ENCODE measurements at regions not wholly inside any gene's neighbourhood (a gene's known extent, or its start where the extent isn't known, plus 50 kb on each side); places are given as distances from the start of the nearest gene placed in this dataset.
A peak's percentile ranks its signal among the peaks of the same experiment; 100 is the strongest.

DNA sequence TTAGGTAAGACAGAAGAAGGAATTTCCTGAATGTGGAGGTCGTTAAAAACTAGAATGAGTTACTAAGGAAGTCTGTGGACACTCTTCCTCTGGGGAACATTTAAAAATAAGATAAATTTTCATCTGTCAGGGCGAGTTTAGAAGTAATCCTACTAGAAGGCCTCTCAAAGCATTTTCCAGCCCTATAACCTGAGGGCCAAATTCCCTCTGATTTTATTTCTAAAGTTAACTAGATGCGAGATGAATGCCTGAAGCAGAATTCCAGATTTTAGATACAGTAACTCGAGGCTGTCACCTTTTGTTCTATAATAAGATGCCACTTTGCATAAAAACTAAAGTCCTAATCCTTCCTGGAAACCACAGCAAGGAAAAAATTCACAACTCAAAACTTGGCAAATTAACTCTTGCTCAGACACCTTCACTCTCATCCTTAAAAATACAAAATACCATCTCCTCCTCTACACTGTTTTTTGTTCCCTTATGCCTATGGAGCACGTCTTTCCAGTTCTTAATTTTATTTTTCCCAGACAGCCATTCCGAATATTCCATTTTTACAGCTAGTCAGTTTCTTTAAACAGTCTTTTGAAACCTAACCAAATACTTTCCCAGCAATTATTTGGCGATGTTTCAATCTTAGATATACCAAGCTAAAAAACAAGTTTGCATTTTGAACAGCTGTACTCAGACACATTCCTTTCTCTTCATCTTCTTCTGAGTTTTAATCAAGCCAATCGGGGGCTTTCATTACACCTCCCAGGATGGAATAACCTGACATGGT is 420.7 kb upstream of the NFE2L3 start:
- no peaks in the 10 kb centered on the region for H3K36me3 ChIP-seq
- no peak for DNase-seq
- TF ChIP-seq, protein P1, sequence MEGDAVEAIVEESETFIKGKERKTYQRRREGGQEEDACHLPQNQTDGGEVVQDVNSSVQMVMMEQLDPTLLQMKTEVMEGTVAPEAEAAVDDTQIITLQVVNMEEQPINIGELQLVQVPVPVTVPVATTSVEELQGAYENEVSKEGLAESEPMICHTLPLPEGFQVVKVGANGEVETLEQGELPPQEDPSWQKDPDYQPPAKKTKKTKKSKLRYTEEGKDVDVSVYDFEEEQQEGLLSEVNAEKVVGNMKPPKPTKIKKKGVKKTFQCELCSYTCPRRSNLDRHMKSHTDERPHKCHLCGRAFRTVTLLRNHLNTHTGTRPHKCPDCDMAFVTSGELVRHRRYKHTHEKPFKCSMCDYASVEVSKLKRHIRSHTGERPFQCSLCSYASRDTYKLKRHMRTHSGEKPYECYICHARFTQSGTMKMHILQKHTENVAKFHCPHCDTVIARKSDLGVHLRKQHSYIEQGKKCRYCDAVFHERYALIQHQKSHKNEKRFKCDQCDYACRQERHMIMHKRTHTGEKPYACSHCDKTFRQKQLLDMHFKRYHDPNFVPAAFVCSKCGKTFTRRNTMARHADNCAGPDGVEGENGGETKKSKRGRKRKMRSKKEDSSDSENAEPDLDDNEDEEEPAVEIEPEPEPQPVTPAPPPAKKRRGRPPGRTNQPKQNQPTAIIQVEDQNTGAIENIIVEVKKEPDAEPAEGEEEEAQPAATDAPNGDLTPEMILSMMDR (IDR thresholded peaks at IDR 0.05), result no peak
- no peak for TF ChIP-seq POLR2A (IDR thresholded peaks at IDR 0.05)
- H3K27ac ChIP-seq, result peak overlapping the region in 3 of 4 donors; percentile 40 to 58 (median 40)
- no peaks in the 10 kb centered on the region for H3K27me3 ChIP-seq
- H3K9me3 ChIP-seq, result no peaks in the 10 kb centered on the region
- intact Hi-C loops (cut with DNase I), result no loop called here
- H3K4me3 ChIP-seq, result no peak overlapping the region
- peaks cover 0 to 26% (median 11%) of the 10 kb centered on the region in 3 donors for H3K4me1 ChIP-seq
- 11 to 16% methylated on average over 8 of the region's 8 CpGs for WGBS, 2 donors

DNA sequence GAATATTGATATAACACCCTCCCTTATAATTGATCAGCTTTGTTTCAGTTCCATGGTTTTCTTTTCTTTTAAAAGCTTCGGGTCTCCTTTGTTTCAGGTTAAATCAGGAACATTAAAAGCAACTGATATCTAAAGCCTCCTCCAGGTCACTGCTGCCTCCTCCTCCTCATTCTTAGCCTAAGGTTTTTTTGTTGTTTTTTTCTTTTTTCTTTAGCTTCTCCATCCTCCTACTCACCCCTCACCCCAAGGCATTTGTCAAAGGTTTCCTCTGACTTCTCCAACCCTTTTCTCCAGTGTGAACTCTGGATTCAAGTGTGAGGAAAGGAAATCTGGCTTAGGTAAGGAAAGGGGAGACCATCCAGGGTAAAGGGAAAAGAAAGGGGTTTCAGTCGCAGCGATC is 420.2 kb upstream of the NFE2L3 start:
- no peaks in the 10 kb centered on the region for H3K36me3 ChIP-seq
- H3K9me3 ChIP-seq, result no peaks in the 10 kb centered on the region
- intact Hi-C loops (cut with DNase I), result no loop called here
- H3K4me3 ChIP-seq, result no peak overlapping the region
- H3K27ac ChIP-seq, result peak overlapping the region in 2 of 4 donors; percentile 40 to 58
- H3K27me3 ChIP-seq, result no peaks in the 10 kb centered on the region
- TF ChIP-seq, protein P1 (IDR thresholded peaks at IDR 0.05), result no peak
- no peak for TF ChIP-seq POLR2A (IDR thresholded peaks at IDR 0.05)
- DNase-seq, result no peak
- H3K4me1 ChIP-seq, result peaks cover 0 to 22% (median 11%) of the 10 kb centered on the region in 3 donors
- 69 to 80% methylated on average over 3 of the region's 3 CpGs for WGBS, 2 donors

DNA sequence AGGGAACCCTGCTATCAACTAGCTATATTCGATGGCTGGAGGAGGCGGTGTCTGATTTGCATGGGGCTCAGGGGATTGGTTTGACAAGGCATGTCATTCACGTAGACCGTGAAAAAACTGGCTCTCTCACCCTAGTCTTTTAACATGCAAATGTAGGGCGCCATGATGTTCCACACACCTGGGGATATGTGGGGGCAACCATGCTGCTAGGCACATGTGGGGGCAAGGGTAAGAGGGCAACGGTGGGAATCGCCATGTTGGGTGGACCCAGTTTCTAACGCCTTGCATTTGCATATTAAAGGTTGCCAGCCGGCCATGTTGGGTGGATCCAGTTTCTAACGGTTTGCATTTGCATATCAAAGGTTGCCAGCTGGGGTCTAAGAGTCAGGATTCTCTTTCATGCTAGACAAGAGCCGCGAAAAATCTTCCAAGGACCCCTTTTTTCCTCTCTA is 419.2 kb upstream of the NFE2L3 start:
- no peak overlapping the region for H3K27ac ChIP-seq
- H3K4me1 ChIP-seq, result peaks cover 0 to 17% (median 11%) of the 10 kb centered on the region in 3 donors
- peaks cover 0 to 4% (median 0%) of the 10 kb centered on the region in 4 donors for H3K27me3 ChIP-seq
- no peaks in the 10 kb centered on the region for H3K9me3 ChIP-seq
- H3K4me3 ChIP-seq, result no peak overlapping the region
- TF ChIP-seq, protein P1 (IDR thresholded peaks at IDR 0.05), result no peak
- no peak for TF ChIP-seq POLR2A (IDR thresholded peaks at IDR 0.05)
- WGBS, 2 donors, result 81 to 91% methylated on average over 12 of the region's 12 CpGs
- intact Hi-C loops (cut with DNase I), result no loop called here
- no peak for DNase-seq
- no peaks in the 10 kb centered on the region for H3K36me3 ChIP-seq

DNA sequence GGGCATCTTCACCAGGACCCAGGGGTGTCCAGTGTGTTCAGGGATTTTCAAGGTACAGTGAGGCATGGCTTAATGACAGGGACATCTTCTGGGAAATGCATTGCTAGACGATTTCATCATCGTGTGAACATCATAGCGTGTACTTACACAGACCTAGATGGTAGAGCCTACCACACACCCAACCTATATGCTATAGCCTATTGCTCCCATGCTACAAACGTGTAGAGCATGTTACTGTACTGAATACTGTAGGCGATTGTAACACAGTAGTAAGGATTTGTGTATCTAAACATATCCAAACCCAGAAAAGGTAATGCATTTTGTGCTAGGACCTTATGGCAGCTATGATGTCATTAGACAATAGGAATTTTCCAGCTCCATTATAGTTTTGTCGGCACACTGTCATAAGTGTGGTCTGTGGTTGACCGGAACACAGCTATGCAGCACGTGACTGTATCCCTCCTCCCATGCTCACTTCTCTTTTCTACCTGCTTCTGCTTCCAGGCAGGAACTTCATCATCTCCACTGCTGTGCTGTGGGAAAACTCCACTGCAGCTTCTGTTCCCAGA is 416.2 kb upstream of the NFE2L3 start:
- no peak overlapping the region for H3K27ac ChIP-seq
- peaks cover 0 to 13% (median 11%) of the 10 kb centered on the region in 3 donors for H3K4me1 ChIP-seq
- no peak for DNase-seq
- H3K27me3 ChIP-seq, result peaks cover 0 to 4% (median 0%) of the 10 kb centered on the region in 4 donors
- TF ChIP-seq POLR2A (IDR thresholded peaks at IDR 0.05), result no peak
- TF ChIP-seq, protein P1 (IDR thresholded peaks at IDR 0.05), result no peak
- intact Hi-C loops (cut with DNase I), result no loop called here
- WGBS, 2 donors, result 81 to 87% methylated on average over 8 of the region's 8 CpGs
- no peak overlapping the region for H3K4me3 ChIP-seq
- no peaks in the 10 kb centered on the region for H3K36me3 ChIP-seq
- no peaks in the 10 kb centered on the region for H3K9me3 ChIP-seq

DNA sequence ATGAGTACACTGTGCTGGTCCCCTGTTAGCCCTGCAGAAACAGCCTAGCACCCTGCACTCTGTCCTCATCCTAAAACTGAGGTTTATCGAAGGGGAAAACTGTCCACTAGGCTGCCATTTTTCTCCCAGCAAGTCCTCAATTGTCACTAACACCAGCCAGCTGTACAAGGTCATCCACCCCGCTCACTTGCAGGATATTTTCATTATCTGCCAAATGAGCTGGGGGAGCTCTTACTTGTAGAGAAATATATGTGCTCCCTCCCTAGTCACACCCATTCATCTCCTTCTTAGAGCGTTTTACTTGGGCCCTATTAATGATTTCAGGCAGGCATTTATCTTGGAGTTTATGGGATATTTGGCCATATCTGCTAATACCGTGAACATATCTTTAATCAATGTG is 413.5 kb upstream of the NFE2L3 start:
- WGBS, 2 donors, result 87 to 93% methylated on average over 3 to 4 of the region's 4 CpGs
- Histone ChIP-seq H3K4me1 (no peaks in the 10 kb centered on the region), H3K36me3 (no peaks in the 10 kb centered on the region), H3K4me3 (no peak overlapping the region), H3K27me3 (peaks cover 0 to 4% (median 0%) of the 10 kb centered on the region in 4 donors), H3K27ac (no peak overlapping the region), H3K9me3 (no peaks in the 10 kb centered on the region)
- TF ChIP-seq POLR2A (IDR thresholded peaks at IDR 0.05), result no peak
- DNase-seq, result no peak
- intact Hi-C loops (cut with DNase I), result no loop called here
